H9 (cell line): ENCODE measurements at regions not wholly inside any gene's neighbourhood (a gene's known extent, or its start where the extent isn't known, plus 50 kb on each side); places are given as distances from the start of the nearest gene placed in this dataset.

Source experiments
- DNase-seq: peaks from one replicate; pipeline ENCODE4 v3.0.0-alpha.2; 2017
- H2AFZ ChIP-seq: one replicate; pipeline ENCODE4 v1.6.1; 2013; ENCODE audit warnings: mild to moderate bottlenecking, low read length, control low read depth, moderate library complexity
- H2AK5ac ChIP-seq: 2 replicates; pipeline ENCODE4 v1.6.1; 2013; ENCODE audit warnings: low read length, control low read depth, mixed read lengths; ENCODE audit not compliant: insufficient read length
- H2BK120ac ChIP-seq: one replicate; pipeline ENCODE4 v1.6.1; 2013; ENCODE audit warnings: low read depth, mild to moderate bottlenecking, low read length, control low read depth, inconsistent platforms; ENCODE audit not compliant: poor library complexity, severe bottlenecking
- H2BK12ac ChIP-seq: 2 replicates; pipeline ENCODE4 v1.6.1; 2013; ENCODE audit warnings: low read length, control low read depth, mixed read lengths, low read depth; ENCODE audit not compliant: insufficient read length
- H2BK15ac ChIP-seq: 2 replicates; pipeline ENCODE4 v1.6.1; 2013; ENCODE audit warnings: low read depth, low read length, control low read depth
- H2BK20ac ChIP-seq: one replicate; pipeline ENCODE4 v1.6.1; 2013; ENCODE audit warnings: low read depth, mild to moderate bottlenecking, low read length, control low read depth, inconsistent platforms; ENCODE audit not compliant: poor library complexity, severe bottlenecking
- H2BK5ac ChIP-seq: 2 replicates; pipeline ENCODE4 v1.6.1; 2013; ENCODE audit warnings: low read length, control low read depth, mixed read lengths; ENCODE audit not compliant: insufficient read length
- H3K14ac ChIP-seq: 2 replicates; pipeline ENCODE4 v1.6.1; 2013; ENCODE audit warnings: low read length, control low read depth; ENCODE audit not compliant: insufficient read depth
- H3K18ac ChIP-seq: 2 replicates; pipeline ENCODE4 v1.6.1; 2013; ENCODE audit warnings: low read depth, mild to moderate bottlenecking, mixed read lengths, low read length, control low read depth; ENCODE audit not compliant: insufficient read length
- H3K23ac ChIP-seq: 2 replicates; pipeline ENCODE4 v1.6.1; 2013; ENCODE audit warnings: low read length, control low read depth, mixed read lengths, low read depth; ENCODE audit not compliant: insufficient read length
- H3K23me2 ChIP-seq: 2 replicates; pipeline ENCODE4 v1.6.1; 2013; ENCODE audit warnings: low read depth, mild to moderate bottlenecking, mixed read lengths, low read length, control low read depth; ENCODE audit not compliant: insufficient read length, poor library complexity, severe bottlenecking
- H3K27ac ChIP-seq: 2 replicates; pipeline ENCODE4 v1.5.1; 2013; ENCODE audit warnings: low read length, control low read depth, mixed read lengths, low read depth; ENCODE audit not compliant: insufficient read length
- H3K27me3 ChIP-seq: 2 replicates; pipeline ENCODE4 v1.6.1; 2013; ENCODE audit warnings: low read length, control low read depth, inconsistent platforms; ENCODE audit not compliant: insufficient read depth
- H3K4ac ChIP-seq: 2 replicates; pipeline ENCODE4 v1.6.1; 2013; ENCODE audit warnings: low read depth, mild to moderate bottlenecking, control low read depth, inconsistent platforms, low read length, moderate library complexity
- H3K4me1 ChIP-seq: 2 replicates; pipeline ENCODE4 v1.6.1; 2013; ENCODE audit warnings: low read length, control low read depth, inconsistent platforms; ENCODE audit not compliant: insufficient read depth
- H3K4me2 ChIP-seq: 2 replicates; pipeline ENCODE4 v1.6.1; 2013; ENCODE audit warnings: low read length, control low read depth, mixed read lengths; ENCODE audit not compliant: insufficient read length, insufficient read depth
- H3K56ac ChIP-seq: 2 replicates; pipeline ENCODE4 v1.6.1; 2013; ENCODE audit warnings: low read depth, mild to moderate bottlenecking, mixed read lengths, low read length, control low read depth; ENCODE audit not compliant: insufficient read length
- H3K79me1 ChIP-seq: 2 replicates; pipeline ENCODE4 v1.6.1; 2013; ENCODE audit warnings: low read depth, mild to moderate bottlenecking, moderate library complexity, low read length, control low read depth, inconsistent platforms; ENCODE audit not compliant: insufficient read depth, poor library complexity, severe bottlenecking
- H3K79me2 ChIP-seq: 2 replicates; pipeline ENCODE4 v1.6.1; 2013; ENCODE audit warnings: low read length, control low read depth, inconsistent platforms; ENCODE audit not compliant: insufficient read depth
- H3K9ac ChIP-seq: 2 replicates; pipeline ENCODE4 v1.6.1; 2013; ENCODE audit warnings: low read length, control low read depth, mixed read lengths; ENCODE audit not compliant: insufficient read length; ENCODE audit errors: extremely low read depth
- H3K9me3 ChIP-seq: one replicate; pipeline ENCODE4 v1.6.1; 2013; ENCODE audit warnings: low read depth, low read length, inconsistent platforms; ENCODE audit not compliant: control insufficient read depth
- H3T11ph ChIP-seq: one replicate; pipeline ENCODE4 v1.6.1; 2013; ENCODE audit warnings: mild to moderate bottlenecking, low read length, control low read depth, inconsistent platforms
- H4K20me1 ChIP-seq: one replicate; pipeline ENCODE4 v1.6.1; 2013; ENCODE audit not compliant: control insufficient read depth, insufficient read length, insufficient read depth
- H4K5ac ChIP-seq: 2 replicates; pipeline ENCODE4 v1.6.1; 2013; ENCODE audit warnings: low read depth, mild to moderate bottlenecking, mixed read lengths, low read length, control low read depth; ENCODE audit not compliant: insufficient read length
- H4K8ac ChIP-seq: replicated peaks from 2 replicates; pipeline ENCODE4 v1.6.1; 2013; ENCODE audit warnings: low read length, control low read depth, mixed read lengths, low read depth; ENCODE audit not compliant: insufficient read length
- H4K91ac ChIP-seq: 2 replicates; pipeline ENCODE4 v1.6.1; 2013; ENCODE audit warnings: low read depth, mild to moderate bottlenecking, moderate library complexity, mixed read lengths, low read length, control low read depth; ENCODE audit not compliant: insufficient read length
- H3K27ac Mint-ChIP-seq, 3 experiments: 2 replicates in 2 of 3; 3 replicates in 1 of 3; pipeline ENCODE4 v1.8.0; 2020 to 2021; ENCODE audit warnings: mixed read lengths in 3 of 3, mild to moderate bottlenecking in 1 of 3, moderate library complexity in 1 of 3
- H3K27me3 Mint-ChIP-seq: 2 replicates; pipeline ENCODE4 v1.8.0; 2021; ENCODE audit warnings: low read depth, mild to moderate bottlenecking, moderate library complexity, mixed read lengths
- H3K36me3 Mint-ChIP-seq, 3 experiments: 2 replicates in 2 of 3; 3 replicates in 1 of 3; pipeline ENCODE4 v1.8.0; 2020 to 2021; ENCODE audit warnings: low read depth in 3 of 3, mixed read lengths in 3 of 3; ENCODE audit not compliant: insufficient read depth in 1 of 3
- H3K4me1 Mint-ChIP-seq, 2 experiments: 2 replicates each; pipeline ENCODE4 v1.8.0; 2020; ENCODE audit warnings: mixed read lengths in 2 of 2
- H3K4me3 Mint-ChIP-seq, 2 experiments: 2 replicates in 1 of 2; 3 replicates in 1 of 2; pipeline ENCODE4 v1.8.0; 2020 to 2021; ENCODE audit warnings: mild to moderate bottlenecking in 2 of 2, mixed read lengths in 2 of 2, moderate library complexity in 1 of 2
- H3K9me3 Mint-ChIP-seq, 2 experiments: 2 replicates in 1 of 2; 3 replicates in 1 of 2; pipeline ENCODE4 v1.8.0; 2020; ENCODE audit warnings: mild to moderate bottlenecking in 2 of 2, mixed read lengths in 2 of 2, moderate library complexity in 1 of 2
- CTCF ChIP-seq: fragments of 200-600 bp; sonication (generic); conservative IDR thresholded peaks from 3 replicates; pipeline ENCODE4 v1.8.0; 2021; ENCODE audit warnings: antibody characterized with exemption, mild to moderate bottlenecking
- WGBS: extraction: QIAGEN DNeasy Blood & Tissue Kit; methylation state at CpG from one replicate; pipeline ENCODE4 v1.1.7; 2013; ENCODE audit warnings: missing lambda C conversion rate, low lambda C conversion rate, mixed read lengths; ENCODE audit not compliant: insufficient read length; ENCODE audit errors: extremely low coverage; 5-methylcytosine and 5-hydroxymethylcytosine counted together

GRCh38 chr14:101334656-101335055, 226.6 kb upstream of the DIO3 start:
- Histone ChIP-seq H3K4ac (no peak overlapping the region), H3K4me1 (no peaks in the 10 kb centered on the region), H3K4me2 (no peak overlapping the region), H3K9ac (no peak overlapping the region), H2BK15ac (no peak overlapping the region), H4K91ac (no peak overlapping the region), H3K79me2 (no peaks in the 10 kb centered on the region), H3K9me3 (no peaks in the 10 kb centered on the region), H2BK12ac (no peak overlapping the region), H2BK20ac (no peak overlapping the region), H2BK5ac (no peak overlapping the region), H3K14ac (no peak overlapping the region), H3K56ac (no peak overlapping the region), H3K23me2 (no peaks in the 10 kb centered on the region), H2BK120ac (no peak overlapping the region), H4K5ac (no peak overlapping the region), H4K20me1 (no peaks in the 10 kb centered on the region), H3K79me1 (no peaks in the 10 kb centered on the region), H2AFZ (no peak overlapping the region), H3K23ac (no peak overlapping the region), H3K18ac (no peak overlapping the region), H3K27me3 (no peaks in the 10 kb centered on the region), H2AK5ac (no peak overlapping the region), H3T11ph (no peak overlapping the region), H3K27ac (no peak overlapping the region), H4K8ac (no peak overlapping the region)
- Mint-ChIP-seq H3K4me1 (peaks cover 9 to 19% of the 10 kb centered on the region in 2 experiments), H3K27ac (no peak overlapping the region), H3K4me3 (no peak overlapping the region), H3K9me3 (no peaks in the 10 kb centered on the region), H3K36me3 (no peaks in the 10 kb centered on the region; a peak in 1 of 7 replicates), H3K27me3 (peaks cover 14% of the 10 kb centered on the region)
- DNase-seq, result no peak
- no CpG with 5 or more reads among the region's 9 CpGs for WGBS
- TF ChIP-seq CTCF, result no peak
